ENCODE measurements at regions not wholly inside any gene's neighbourhood (a gene's known extent, or its start where the extent isn't known, plus 50 kb on each side); places are given as distances from the start of the nearest gene placed in this dataset.
A peak's percentile ranks its signal among the peaks of the same experiment; 100 is the strongest.

GRCh38 chr6:135748189-135748588 lies 103.3 kb upstream of the PDE7B start:
- H3K4me3 ChIP-seq (replicated peaks in 1 of 2; ENCODE audit: low read depth in 2 of 2, low read length in 2 of 2) = no peak overlapping the region
- DNase-seq (ENCODE audit: low read depth in 2 of 2) = no peak
- no peak for TF ChIP-seq CTCF (IDR thresholded peaks at IDR 0.05; ENCODE audit: low read depth, low read length)

- peak; percentile 48 to 70 for DNase-seq (ENCODE audit: low read depth in 2 of 2)
- no peak overlapping the region for H3K4me3 ChIP-seq (replicated peaks in 1 of 2; ENCODE audit: low read depth in 2 of 2, low read length in 2 of 2)
- TF ChIP-seq CTCF (IDR thresholded peaks at IDR 0.05; ENCODE audit: low read depth, low read length) = no peak
Measured at GRCh38 chr6:135750081-135750480, 101.4 kb upstream of the PDE7B start.

- no peak for TF ChIP-seq CTCF (IDR thresholded peaks at IDR 0.05; ENCODE audit: low read depth, low read length)
- no peak for DNase-seq (ENCODE audit: low read depth in 2 of 2)
- no peak overlapping the region for H3K4me3 ChIP-seq (replicated peaks in 1 of 2; ENCODE audit: low read depth in 2 of 2, low read length in 2 of 2)
Measured at GRCh38 chr6:135753196-135753595, 98.3 kb upstream of the PDE7B start.

DNA sequence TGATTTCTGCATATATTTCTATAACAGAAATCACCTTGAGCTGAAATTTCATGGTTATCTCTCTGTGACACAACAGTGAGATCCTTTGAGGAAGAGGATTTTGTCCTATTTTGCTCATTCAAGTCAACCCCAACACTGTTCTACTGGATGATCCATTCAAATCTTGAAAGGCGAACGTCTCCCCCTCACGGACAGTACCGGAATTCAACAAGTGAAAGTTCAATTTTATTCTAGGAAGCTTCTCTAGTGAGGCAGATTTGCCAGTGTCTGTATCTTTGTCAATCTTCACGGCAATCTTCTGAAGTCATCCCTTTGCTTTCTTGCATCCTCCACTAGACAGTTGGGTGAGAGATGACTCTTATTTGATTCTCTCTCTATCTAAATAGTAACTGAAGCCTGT lies 91.7 kb upstream of the PDE7B start:
- no peak overlapping the region for H3K4me3 ChIP-seq (replicated peaks in 1 of 2; ENCODE audit: low read depth in 2 of 2, low read length in 2 of 2)
- peak; percentile 28 for TF ChIP-seq CTCF (IDR thresholded peaks at IDR 0.05; ENCODE audit: low read depth, low read length)
- peak in 1 of 2 donors; percentile 52 for DNase-seq (ENCODE audit: low read depth in 2 of 2)

DNA sequence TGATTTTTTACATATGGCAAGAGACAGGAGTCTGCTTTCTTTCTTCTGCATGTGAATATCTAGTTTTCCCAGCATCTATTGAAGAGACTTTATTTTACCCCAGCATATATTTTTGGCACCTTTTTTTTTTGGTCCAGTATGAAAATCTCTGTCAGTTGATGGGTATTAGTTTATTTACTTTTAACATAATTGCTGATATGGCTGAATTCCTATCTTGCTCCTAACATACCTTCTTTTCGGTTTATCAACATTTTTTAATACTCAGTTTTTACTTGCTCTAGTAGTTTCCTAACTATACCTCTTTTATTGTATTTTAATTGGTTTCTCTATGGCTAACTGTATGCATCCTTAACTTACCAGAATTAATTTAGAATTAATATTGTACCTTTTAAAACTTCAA lies 77.5 kb upstream of the PDE7B start:
- H3K4me3 ChIP-seq (replicated peaks in 1 of 2; ENCODE audit: low read depth in 2 of 2, low read length in 2 of 2) = no peak overlapping the region
- no peak for DNase-seq (ENCODE audit: low read depth in 2 of 2)
- no peak for TF ChIP-seq CTCF (IDR thresholded peaks at IDR 0.05; ENCODE audit: low read depth, low read length)

- no peak overlapping the region for H3K4me3 ChIP-seq (replicated peaks in 1 of 2; ENCODE audit: low read depth in 2 of 2, low read length in 2 of 2)
- no peak for DNase-seq (ENCODE audit: low read depth in 2 of 2)
- no peak for TF ChIP-seq CTCF (IDR thresholded peaks at IDR 0.05; ENCODE audit: low read depth, low read length)
Measured at GRCh38 chr6:135779213-135779612, 72.3 kb upstream of the PDE7B start.

- TF ChIP-seq CTCF (IDR thresholded peaks at IDR 0.05; ENCODE audit: low read depth, low read length) = no peak
- no peak overlapping the region for H3K4me3 ChIP-seq (replicated peaks in 1 of 2; ENCODE audit: low read depth in 2 of 2, low read length in 2 of 2)
- no peak for DNase-seq (ENCODE audit: low read depth in 2 of 2)
Measured at GRCh38 chr6:135780326-135780725, 71.2 kb upstream of the PDE7B start.

All from cardiac fibroblast (primary cell).